GM23248 (cell line): ENCODE measurements at regions not wholly inside any gene's neighbourhood (a gene's known extent, or its start where the extent isn't known, plus 50 kb on each side); places are given as distances from the start of the nearest gene placed in this dataset.
A peak's percentile ranks its signal among the peaks of the same experiment; 100 is the strongest.

Experiments
- DNase-seq: peaks from one replicate; pipeline ENCODE4 v3.0.0-alpha.2; 2015
- H2AFZ ChIP-seq: fragments of 200-600 bp; sonication (generic); 2 replicates; pipeline ENCODE4 v1.6.1; 2016; ENCODE audit warnings: antibody characterized with exemption
- H3F3A ChIP-seq: fragments of 200-600 bp; sonication (generic); 2 replicates; pipeline ENCODE4 v1.6.1; 2016; ENCODE audit warnings: mild to moderate bottlenecking, antibody characterized with exemption, mixed run types; ENCODE audit not compliant: insufficient read depth
- H3K27ac ChIP-seq: fragments of 200-600 bp; sonication (generic); 2 replicates; pipeline ENCODE4 v1.5.1; 2016; ENCODE audit warnings: mild to moderate bottlenecking
- H3K27me3 ChIP-seq: fragments of 200-600 bp; sonication (generic); replicated peaks from 2 replicates; pipeline ENCODE4 v1.6.1; 2016; ENCODE audit warnings: mild to moderate bottlenecking; ENCODE audit not compliant: insufficient read depth
- H3K36me3 ChIP-seq: fragments of 200-600 bp; sonication (generic); 2 replicates; pipeline ENCODE4 v1.6.1; 2016; ENCODE audit warnings: low read depth, mild to moderate bottlenecking
- H3K4me1 ChIP-seq: fragments of 200-600 bp; sonication (generic); 2 replicates; pipeline ENCODE4 v1.6.1; 2016; ENCODE audit warnings: mild to moderate bottlenecking; ENCODE audit not compliant: insufficient read depth
- H3K4me2 ChIP-seq: fragments of 200-600 bp; sonication (generic); one replicate; pipeline ENCODE4 v1.6.1; 2016; ENCODE audit warnings: mild to moderate bottlenecking; ENCODE audit not compliant: unreplicated experiment
- H3K4me3 ChIP-seq: fragments of 200-600 bp; sonication (generic); 2 replicates; pipeline ENCODE4 v1.5.1; 2016; ENCODE audit warnings: mild to moderate bottlenecking
- H3K79me2 ChIP-seq: fragments of 200-600 bp; sonication (generic); 2 replicates; pipeline ENCODE4 v1.6.1; 2016; ENCODE audit warnings: mild to moderate bottlenecking; ENCODE audit not compliant: insufficient read depth
- H3K9ac ChIP-seq: fragments of 200-600 bp; sonication (generic); 2 replicates; pipeline ENCODE4 v1.6.1; 2016; ENCODE audit warnings: mild to moderate bottlenecking
- H3K9me2 ChIP-seq: fragments of 200-600 bp; sonication (generic); 2 replicates; pipeline ENCODE4 v1.6.1; 2016; ENCODE audit warnings: mixed run types, mild to moderate bottlenecking, moderate library complexity; ENCODE audit not compliant: insufficient read depth
- H3K9me3 ChIP-seq: fragments of 200-600 bp; sonication (generic); one replicate; pipeline ENCODE4 v1.6.1; 2017; ENCODE audit warnings: low read depth
- H4K20me1 ChIP-seq: fragments of 200-600 bp; sonication (generic); 2 replicates; pipeline ENCODE4 v1.6.0; 2016; ENCODE audit not compliant: insufficient read depth
- EZH2 ChIP-seq: fragments of 200-600 bp; sonication (generic); IDR thresholded peaks from 2 replicates; pipeline ENCODE4 v1.6.1; 2018; ENCODE audit warnings: antibody characterized with exemption, mild to moderate bottlenecking; ENCODE audit not compliant: insufficient read depth, poor library complexity, severe bottlenecking
- EZH2phosphoT487 ChIP-seq: fragments of 200-600 bp; sonication (generic); IDR thresholded peaks from 2 replicates; pipeline ENCODE4 v1.6.1; 2018; ENCODE audit warnings: antibody characterized with exemption, moderate library complexity, mild to moderate bottlenecking, low read depth; ENCODE audit not compliant: insufficient read depth
- WGBS, 2 experiments: methylation state at CpG; one replicate each; pipeline ENCODE4 v1.1.6; 2015 to 2017; ENCODE audit warnings: low lambda C conversion rate in 2 of 2, low coverage in 1 of 2; ENCODE audit errors: missing lambda C conversion rate in 2 of 2; 5-methylcytosine and 5-hydroxymethylcytosine counted together
- in situ Hi-C: fragments of 300-500 bp; cut with MboI; formaldehyde crosslinking; loops from 2 replicates; pipeline ENCODE4 v1.15.0; 2020

GRCh38 chr13:22592515-22592914 lies 588.3 kb upstream of the SGCG start:
- no peak overlapping the region for H3K4me3 ChIP-seq
- H3K27ac ChIP-seq: no peak overlapping the region
- H3K79me2 ChIP-seq: no peaks in the 10 kb centered on the region
- no peak overlapping the region for H3K4me2 ChIP-seq
- H2AFZ ChIP-seq: no peak overlapping the region
- no peaks in the 10 kb centered on the region for H3K27me3 ChIP-seq
- in situ Hi-C loops: no loop called here
- H3K9ac ChIP-seq: no peak overlapping the region
- H3K9me3 ChIP-seq: no peaks in the 10 kb centered on the region
- no peak for TF ChIP-seq EZH2
- TF ChIP-seq EZH2phosphoT487: no peak
- H3K36me3 ChIP-seq: no peaks in the 10 kb centered on the region
- DNase-seq: peak; percentile 0
- H3K9me2 ChIP-seq: no peaks in the 10 kb centered on the region
- no peaks in the 10 kb centered on the region for H3F3A ChIP-seq
- H3K4me1 ChIP-seq: no peaks in the 10 kb centered on the region
- no peaks in the 10 kb centered on the region for H4K20me1 ChIP-seq

GRCh38 chr13:22594041-22594440 lies 586.7 kb upstream of the SGCG start:
- H3K4me3 ChIP-seq: no peak overlapping the region
- H4K20me1 ChIP-seq: no peaks in the 10 kb centered on the region
- no peaks in the 10 kb centered on the region for H3K27me3 ChIP-seq
- no peak overlapping the region for H3K4me2 ChIP-seq
- 49 to 59% methylated on average over 10 of the region's 10 CpGs for WGBS, 2 experiments
- no peaks in the 10 kb centered on the region for H3K4me1 ChIP-seq
- no peak overlapping the region for H3K9ac ChIP-seq
- no peaks in the 10 kb centered on the region for H3K36me3 ChIP-seq
- no peaks in the 10 kb centered on the region for H3K9me2 ChIP-seq
- H3K79me2 ChIP-seq: no peaks in the 10 kb centered on the region
- in situ Hi-C loops: no loop called here
- H2AFZ ChIP-seq: no peak overlapping the region
- no peak for DNase-seq
- H3K27ac ChIP-seq: no peak overlapping the region
- H3F3A ChIP-seq: no peaks in the 10 kb centered on the region
- no peaks in the 10 kb centered on the region for H3K9me3 ChIP-seq
- TF ChIP-seq EZH2 (no peak), EZH2phosphoT487 (no peak)

GRCh38 chr13:22596171-22596863 lies 584.5 kb upstream of the SGCG start:
- Histone ChIP-seq H4K20me1 (no peaks in the 10 kb centered on the region), H2AFZ (no peak overlapping the region), H3K9me3 (no peaks in the 10 kb centered on the region), H3K4me3 (no peak overlapping the region), H3K9me2 (no peaks in the 10 kb centered on the region), H3K4me1 (no peaks in the 10 kb centered on the region), H3K36me3 (no peaks in the 10 kb centered on the region), H3K27ac (no peak overlapping the region), H3K27me3 (no peaks in the 10 kb centered on the region), H3K4me2 (no peak overlapping the region), H3F3A (no peaks in the 10 kb centered on the region), H3K79me2 (no peaks in the 10 kb centered on the region), H3K9ac (no peak overlapping the region)
- in situ Hi-C loops: no loop called here
- TF ChIP-seq EZH2phosphoT487: no peak
- no peak for TF ChIP-seq EZH2
- peak; percentile 3 for DNase-seq
- 36 to 41% methylated on average over 5 of the region's 5 CpGs for WGBS, 2 experiments

GRCh38 chr13:22599156-22599555 lies 581.6 kb upstream of the SGCG start:
- Histone ChIP-seq H3F3A (no peaks in the 10 kb centered on the region), H3K79me2 (no peaks in the 10 kb centered on the region), H3K4me2 (no peak overlapping the region), H3K9me3 (no peaks in the 10 kb centered on the region), H4K20me1 (no peaks in the 10 kb centered on the region), H3K4me1 (no peaks in the 10 kb centered on the region), H3K4me3 (no peak overlapping the region), H3K36me3 (no peaks in the 10 kb centered on the region), H3K27ac (no peak overlapping the region), H3K9me2 (no peaks in the 10 kb centered on the region), H3K27me3 (no peaks in the 10 kb centered on the region), H3K9ac (no peak overlapping the region), H2AFZ (no peak overlapping the region)
- in situ Hi-C loops: no loop called here
- TF ChIP-seq EZH2phosphoT487 (no peak), EZH2 (no peak)
- DNase-seq: no peak

- no peak overlapping the region for H3K9ac ChIP-seq
- H3K4me1 ChIP-seq: no peaks in the 10 kb centered on the region
- no peak overlapping the region for H3K4me2 ChIP-seq
- H4K20me1 ChIP-seq: no peaks in the 10 kb centered on the region
- TF ChIP-seq EZH2 (no peak), EZH2phosphoT487 (no peak)
- H3K79me2 ChIP-seq: no peaks in the 10 kb centered on the region
- in situ Hi-C loops: no loop called here
- H3K4me3 ChIP-seq: no peak overlapping the region
- H2AFZ ChIP-seq: no peak overlapping the region
- WGBS, 2 experiments: 32 to 42% methylated on average over 3 of the region's 3 CpGs
- H3K9me3 ChIP-seq: peaks cover 10% of the 10 kb centered on the region
- no peaks in the 10 kb centered on the region for H3F3A ChIP-seq
- H3K27me3 ChIP-seq: no peaks in the 10 kb centered on the region
- no peaks in the 10 kb centered on the region for H3K9me2 ChIP-seq
- no peak overlapping the region for H3K27ac ChIP-seq
- DNase-seq: no peak
- H3K36me3 ChIP-seq: no peaks in the 10 kb centered on the region
Measured at GRCh38 chr13:22618002-22618401, 562.8 kb upstream of the SGCG start.
